Ovary (tissue), 7 donors: ENCODE measurements at regions not wholly inside any gene's neighbourhood (a gene's known extent, or its start where the extent isn't known, plus 50 kb on each side); places are given as distances from the start of the nearest gene placed in this dataset.

Experiments used
- DNase-seq, 5 donors: peaks; one replicate each; pipeline ENCODE4 v3.0.0-alpha.2; 2019 to 2020
- H3K27ac ChIP-seq, 2 donors: fragments of 200-600 bp; one replicate each; pipeline versions ENCODE4 v1.5.1 to v1.8.0; 2019 to 2022
- H3K27me3 ChIP-seq: fragments of 200-600 bp; one replicate; pipeline ENCODE4 v1.8.0; 2022
- H3K36me3 ChIP-seq: fragments of 200-600 bp; sonication (generic); one replicate; pipeline ENCODE4 v1.5.1; 2019
- H3K4me1 ChIP-seq: one replicate; pipeline ENCODE4 v1.8.1; 2013; ENCODE audit warnings: mild to moderate bottlenecking, moderate library complexity; ENCODE audit not compliant: insufficient read depth
- H3K4me3 ChIP-seq: fragments of 200-600 bp; sonication (generic); one replicate; pipeline ENCODE4 v1.5.1; 2017
- H3K9me3 ChIP-seq, 2 donors: fragments of 200-600 bp in 1 of 2; sonication (generic) in 1 of 2; one replicate each; pipeline versions ENCODE4 v1.5.1 to v1.8.1; 2013 to 2019; ENCODE audit warnings: mild to moderate bottlenecking in 1 of 2, moderate library complexity in 1 of 2
- CTCF ChIP-seq, 3 donors: fragments of 450-650 bp in 2 of 3; fragments of 200-600 bp in 1 of 3; IDR thresholded peaks; one replicate each; pipeline versions ENCODE4 v1.5.1 to v1.8.0; 2016 to 2022; ENCODE audit warnings: antibody characterized with exemption in 3 of 3, mild to moderate bottlenecking in 1 of 3
- EP300 ChIP-seq: sonication (generic); formaldehyde crosslinking; IDR thresholded peaks from one replicate; pipeline ENCODE4 v1.6.1; 2017; ENCODE audit warnings: antibody characterized with exemption
- POLR2A ChIP-seq: fragments of 450-650 bp; IDR thresholded peaks from one replicate; pipeline ENCODE4 v1.6.1; 2017; ENCODE audit warnings: antibody characterized with exemption, mild to moderate bottlenecking, moderate library complexity
- WGBS, 3 donors: extraction: QIAGEN DNeasy Blood & Tissue Kit in 1 of 3; methylation state at CpG; one replicate each; pipeline versions ENCODE4 v1.1.5 to v1.1.7; 2013 to 2017; 5-methylcytosine and 5-hydroxymethylcytosine counted together
- intact Hi-C, 4 donors: fragments of 100-400 bp; cut with DNase I; formaldehyde crosslinking; loops; one replicate each; pipeline versions ENCODE4 v1.11.0 to v1.15.1; 2022 to 2023
- donor health status: DM: no; HTN: no; CAD: no; lungs with moderate emphysema.
- donor health status: DM: no; HTN: no; CAD: no.
- donor health status: Bipolar disorder and iron deficiency.
- donor health status: DM: no; HTN: no; CAD: no.
- donor health status: DM: yes; HTN: yes; CAD: no.

DNA sequence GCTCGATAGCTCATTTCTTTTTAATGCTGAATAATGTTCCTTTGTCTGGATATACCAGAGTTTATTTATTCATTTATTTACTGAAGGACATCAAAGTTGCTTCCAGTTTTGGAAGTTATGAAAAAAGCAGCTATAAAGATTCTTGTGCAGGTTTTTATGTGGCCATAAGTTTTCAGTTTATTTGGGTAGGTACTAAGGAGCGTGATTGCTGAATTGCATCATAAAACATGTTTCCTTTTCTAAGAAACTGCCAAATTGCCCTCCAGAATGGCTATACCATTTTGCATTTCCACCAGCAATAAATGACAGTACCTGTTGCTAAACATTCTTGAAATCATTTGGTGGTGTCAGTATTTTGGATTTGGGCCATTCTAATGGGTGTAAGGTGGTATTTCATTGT lies 1067.7 kb upstream of the SPRY2 start:
- intact Hi-C loops = no loop called here
- 85 to 95% (median 86%) methylated on average over 2 of the region's 2 CpGs for WGBS, 3 donors
- no peaks in the 10 kb centered on the region for H3K36me3 ChIP-seq

DNA sequence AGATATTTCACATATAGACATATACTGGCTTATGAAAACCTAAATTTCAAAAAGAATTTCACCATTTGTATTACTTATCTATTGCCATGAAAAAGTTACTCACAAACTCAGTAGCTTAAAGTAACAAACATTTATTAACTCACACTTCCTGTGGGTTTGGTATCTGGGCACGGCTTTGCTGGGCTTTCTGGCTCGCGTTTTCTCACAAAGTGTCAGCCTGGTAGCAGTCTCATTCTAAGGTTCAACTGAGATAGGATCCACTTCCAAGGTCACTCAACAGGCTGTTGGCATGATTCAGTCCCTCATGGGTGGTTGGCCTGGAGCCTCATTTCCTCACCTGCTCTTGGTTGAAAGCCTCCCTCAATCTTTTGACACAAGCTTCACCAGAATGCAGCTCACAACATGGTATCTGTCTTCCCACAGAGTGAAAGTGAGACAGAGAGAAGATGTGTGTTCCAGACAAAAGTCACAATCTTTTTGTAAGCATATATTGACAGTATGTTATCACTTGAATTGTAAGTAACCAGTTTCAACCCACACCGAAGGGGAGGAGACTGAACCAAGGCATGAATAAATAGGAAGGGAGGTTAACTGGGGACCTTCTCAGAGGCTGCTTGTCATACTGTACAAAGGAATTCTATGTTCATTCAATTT lies 1065.8 kb upstream of the SPRY2 start:
- WGBS, 3 donors = 26 to 72% (median 36%) methylated on average over 4 of the region's 4 CpGs
- intact Hi-C loops = no loop called here
- no peaks in the 10 kb centered on the region for H3K27me3 ChIP-seq
- H3K27ac ChIP-seq = no peak overlapping the region
- no peaks in the 10 kb centered on the region for H3K9me3 ChIP-seq
- no peak overlapping the region for H3K4me3 ChIP-seq
- H3K36me3 ChIP-seq = no peaks in the 10 kb centered on the region
- DNase-seq = no peak
- H3K4me1 ChIP-seq = no peaks in the 10 kb centered on the region
- TF ChIP-seq POLR2A (no peak), EP300 (no peak), CTCF (IDR thresholded peaks at IDR 0.05) (no peak)

More for the DNA sequence above, 1067.7 kb upstream of the SPRY2 start:
- Histone ChIP-seq H3K4me3 (no peak overlapping the region), H3K27ac (no peak overlapping the region), H3K27me3 (no peaks in the 10 kb centered on the region), H3K4me1 (no peaks in the 10 kb centered on the region), H3K9me3 (no peaks in the 10 kb centered on the region)
- no peak for DNase-seq
- TF ChIP-seq EP300 = no peak
- TF ChIP-seq POLR2A = no peak
- TF ChIP-seq CTCF (IDR thresholded peaks at IDR 0.05) = no peak

- no peak overlapping the region for H3K27ac ChIP-seq
- intact Hi-C loops = no loop called here
- no peaks in the 10 kb centered on the region for H3K9me3 ChIP-seq
- no peak for DNase-seq
- H3K4me1 ChIP-seq = no peaks in the 10 kb centered on the region
- no peak for TF ChIP-seq CTCF (IDR thresholded peaks at IDR 0.05)
- TF ChIP-seq EP300 = no peak
- TF ChIP-seq POLR2A = no peak
- whole genome bisulfite sequencing, 3 donors = 6 to 33% (median 22%) methylated on average over 3 of the region's 3 CpGs
- no peak overlapping the region for H3K4me3 ChIP-seq
- no peaks in the 10 kb centered on the region for H3K36me3 ChIP-seq
- no peaks in the 10 kb centered on the region for H3K27me3 ChIP-seq
Measured at GRCh38 chr13:81406022-81406421, 1065.1 kb upstream of the SPRY2 start.

DNA sequence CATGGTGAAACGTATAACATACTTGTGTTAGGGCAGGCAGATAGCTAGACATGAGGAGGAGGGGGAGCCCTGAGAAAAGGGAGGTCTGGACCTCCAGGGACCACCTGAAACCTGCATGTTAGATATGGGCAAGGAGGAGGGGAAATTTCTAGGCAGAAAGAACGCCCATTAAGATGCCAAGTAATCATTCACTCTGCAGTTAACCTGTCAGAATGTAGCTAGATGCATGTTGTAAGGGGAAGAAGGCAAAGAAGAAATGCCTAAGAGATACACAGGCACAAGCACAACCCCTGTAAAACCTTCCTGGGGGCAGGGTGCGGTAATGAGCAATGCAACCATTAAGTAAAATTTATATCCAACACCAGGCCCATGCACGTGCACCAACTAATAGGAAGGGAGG lies 1055.3 kb upstream of the SPRY2 start:
- no peaks in the 10 kb centered on the region for H3K27me3 ChIP-seq
- intact Hi-C loops = no loop called here
- TF ChIP-seq EP300 = no peak
- TF ChIP-seq CTCF (IDR thresholded peaks at IDR 0.05) = no peak
- TF ChIP-seq POLR2A = no peak
- no peak overlapping the region for H3K27ac ChIP-seq
- no peak overlapping the region for H3K4me3 ChIP-seq
- 47 to 57% (median 47%) methylated on average over 4 of the region's 4 CpGs for WGBS, 3 donors
- H3K9me3 ChIP-seq = no peaks in the 10 kb centered on the region
- H3K4me1 ChIP-seq = no peaks in the 10 kb centered on the region
- H3K36me3 ChIP-seq = no peaks in the 10 kb centered on the region
- DNase-seq = no peak
